GM21737 (cell line): ENCODE measurements at regions not wholly inside any gene's neighbourhood (a gene's known extent, or its start where the extent isn't known, plus 50 kb on each side); places are given as distances from the start of the nearest gene placed in this dataset.

Source experiments
- ATAC-seq: cut with Tn5 transposase; IDR thresholded peaks from one replicate; pipeline ENCODE4 v1.9.1; 2021; ENCODE audit warnings: mild to moderate bottlenecking, moderate library complexity; ENCODE audit not compliant: unreplicated experiment

GRCh38 chr4:108370291-108371141, 201.8 kb upstream of the LEF1 start:
- ATAC-seq = no peak

- ATAC-seq = no peak
Observed at GRCh38 chr4:108369035-108369655, 200.4 kb upstream of the LEF1 start.

GRCh38 chr4:108367751-108368150, 199.0 kb upstream of the LEF1 start:
- no peak for ATAC-seq

DNA sequence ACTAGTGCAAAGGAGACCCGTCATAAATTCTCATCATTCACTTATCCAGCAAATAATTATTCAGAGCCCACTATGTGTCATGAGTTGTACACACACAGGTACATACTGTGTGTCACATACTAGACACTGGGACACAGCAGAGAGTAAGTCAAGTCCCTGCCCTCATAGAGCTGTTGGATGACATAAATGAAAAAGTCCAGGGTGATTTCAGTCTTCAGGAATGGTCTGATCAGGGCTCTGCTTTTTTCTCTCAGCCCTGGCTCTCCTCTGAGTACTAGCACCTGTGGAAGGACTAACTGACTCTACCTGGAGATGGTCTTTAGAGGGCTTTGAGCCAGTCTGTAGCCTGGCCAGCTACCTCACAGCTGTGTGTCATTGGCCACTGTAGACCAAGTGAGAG, 198.0 kb upstream of the LEF1 start:
- no peak for ATAC-seq

GRCh38 chr4:108365551-108365950, 196.8 kb upstream of the LEF1 start:
- ATAC-seq = no peak

DNA sequence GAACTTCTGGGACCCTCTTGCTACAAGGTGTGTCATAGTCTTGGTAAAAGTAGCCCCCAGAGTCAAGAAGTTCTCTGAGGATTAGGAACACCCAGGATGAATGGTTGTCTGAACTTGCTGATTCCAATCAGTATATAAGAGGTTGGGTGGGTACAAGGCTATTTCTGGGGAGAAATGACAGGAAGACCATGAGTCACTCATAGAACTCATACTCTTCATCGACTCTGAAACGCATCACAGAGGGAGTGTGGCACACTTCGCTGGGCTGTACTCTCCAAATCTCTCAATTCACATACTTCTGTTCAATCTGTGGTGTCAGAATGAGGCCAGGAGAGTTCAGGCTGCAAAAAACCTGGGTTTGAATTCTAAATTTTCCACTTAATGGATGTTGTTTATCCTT, 193.2 kb upstream of the LEF1 start:
- ATAC-seq = no peak

DNA sequence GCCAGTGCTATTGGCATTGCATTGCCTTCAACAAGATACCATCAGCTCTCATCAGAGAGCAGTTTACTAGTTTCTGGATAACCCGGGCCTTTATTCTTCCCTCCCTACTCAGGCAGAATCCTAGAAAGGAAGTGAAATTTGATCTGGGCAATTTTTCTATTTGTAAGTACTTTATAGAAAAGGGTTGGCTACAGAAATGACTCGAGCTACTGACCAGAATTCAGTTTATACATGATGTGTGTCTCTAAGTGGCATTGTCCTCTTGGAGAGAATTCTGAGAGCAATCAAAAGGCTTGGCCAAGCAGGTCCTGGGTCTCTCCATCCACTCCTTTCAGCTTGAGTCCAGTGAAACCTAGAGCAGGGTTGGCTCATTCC, 192.7 kb upstream of the LEF1 start:
- ATAC-seq = no peak

GRCh38 chr4:108360754-108361445, 192.2 kb upstream of the LEF1 start:
- no peak for ATAC-seq

DNA sequence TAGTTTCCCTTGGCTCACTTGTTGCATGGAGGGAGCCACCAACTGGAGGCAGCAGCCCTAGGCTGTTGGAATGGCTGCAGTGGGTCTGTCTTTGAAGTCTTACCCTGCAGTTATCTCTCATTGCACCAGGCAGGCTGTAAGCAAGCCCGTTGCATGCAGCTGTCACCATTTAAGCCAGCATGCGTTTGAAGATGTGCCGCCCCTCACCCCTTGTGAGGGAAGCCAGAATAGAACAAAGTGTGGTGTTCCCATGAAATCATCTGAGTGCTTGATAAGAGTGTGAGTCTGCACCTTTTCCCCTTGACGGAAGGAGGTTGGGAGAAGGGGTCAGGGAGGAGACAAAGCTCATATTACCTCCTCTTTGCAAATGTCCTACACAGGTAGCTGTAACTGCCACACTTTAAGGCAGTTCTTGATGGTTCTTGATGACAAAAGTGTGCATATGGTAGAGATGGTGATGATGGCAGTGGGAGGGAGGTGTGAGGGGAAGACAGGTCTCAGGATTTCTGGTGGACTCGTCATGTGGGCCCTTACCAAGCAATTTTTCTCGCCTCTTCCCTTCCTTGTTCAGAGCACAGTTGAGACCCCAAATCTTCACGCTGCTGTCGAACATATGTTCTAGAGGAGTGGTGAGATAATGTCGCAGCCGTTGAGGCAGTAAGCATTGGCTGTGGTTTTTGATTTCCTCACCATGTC, 191.4 kb upstream of the LEF1 start:
- ATAC-seq = no peak

DNA sequence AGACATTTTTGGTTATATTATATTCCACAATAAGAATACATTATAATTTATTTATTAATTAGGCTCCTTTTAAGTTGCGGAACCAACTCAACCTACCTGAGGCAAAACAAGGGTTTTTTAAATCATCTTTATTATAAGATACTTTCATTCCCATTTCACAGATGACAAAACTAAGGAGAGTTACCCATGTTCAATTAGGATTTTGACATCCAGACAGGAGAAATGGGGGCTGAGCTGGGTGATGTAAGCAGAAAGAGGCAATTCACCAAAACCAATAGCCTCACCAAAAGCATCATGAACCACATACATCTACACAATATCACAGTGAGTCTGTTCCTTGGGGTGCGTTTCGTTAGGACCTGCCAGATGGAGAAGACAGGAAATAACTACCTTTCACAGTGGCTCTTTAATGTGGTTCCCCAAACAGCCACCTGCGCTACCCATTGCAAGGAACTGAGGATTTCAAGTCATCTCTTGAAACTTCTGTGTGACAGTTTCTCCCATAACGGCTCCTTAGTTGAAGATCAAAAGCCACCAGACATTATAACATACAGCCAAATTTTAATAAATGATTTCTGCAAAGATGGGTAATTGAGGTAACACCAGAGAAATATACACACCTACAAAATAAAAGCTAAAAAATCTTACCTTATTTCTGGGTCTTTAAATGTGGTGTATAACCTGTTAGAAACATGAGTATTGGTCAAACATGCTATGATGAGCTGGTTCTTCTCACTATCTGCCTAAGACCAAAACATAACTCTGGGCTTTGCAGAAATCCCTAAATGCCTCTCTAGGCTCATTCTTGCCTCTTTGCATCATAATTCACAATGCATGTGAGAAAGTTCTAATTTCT, 190.6 kb upstream of the LEF1 start:
- ATAC-seq = no peak

DNA sequence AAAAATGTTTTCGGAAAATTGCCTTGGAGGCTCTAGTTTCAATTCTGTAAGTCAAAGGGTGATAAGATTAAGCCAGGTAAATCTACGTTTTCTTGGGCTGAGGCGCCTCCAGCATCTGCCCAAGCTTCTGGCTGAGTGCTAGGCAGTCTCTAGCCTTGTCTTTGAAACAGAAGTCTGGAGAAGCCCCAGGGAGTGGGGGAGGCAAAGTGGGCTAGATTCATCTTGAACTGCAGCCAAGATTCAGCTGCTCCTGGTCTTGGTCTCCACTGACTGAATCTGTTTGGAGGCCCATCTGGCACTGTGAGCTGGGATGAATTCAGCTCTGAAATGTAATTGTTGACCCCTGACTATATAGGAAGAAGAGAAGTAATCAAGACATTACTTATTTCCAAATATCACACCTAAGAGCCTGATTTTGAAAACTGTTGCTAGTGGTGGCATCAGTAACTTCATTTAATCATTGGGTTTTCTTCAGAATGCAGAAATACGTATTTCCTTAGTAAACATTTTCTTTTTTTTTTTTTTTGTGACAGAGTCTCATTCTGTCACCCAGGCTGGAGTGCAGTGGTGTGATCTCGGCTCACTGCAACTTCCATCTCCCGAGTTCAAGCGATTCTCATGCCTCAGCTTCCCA, 187.3 kb upstream of the LEF1 start:
- ATAC-seq = no peak

DNA sequence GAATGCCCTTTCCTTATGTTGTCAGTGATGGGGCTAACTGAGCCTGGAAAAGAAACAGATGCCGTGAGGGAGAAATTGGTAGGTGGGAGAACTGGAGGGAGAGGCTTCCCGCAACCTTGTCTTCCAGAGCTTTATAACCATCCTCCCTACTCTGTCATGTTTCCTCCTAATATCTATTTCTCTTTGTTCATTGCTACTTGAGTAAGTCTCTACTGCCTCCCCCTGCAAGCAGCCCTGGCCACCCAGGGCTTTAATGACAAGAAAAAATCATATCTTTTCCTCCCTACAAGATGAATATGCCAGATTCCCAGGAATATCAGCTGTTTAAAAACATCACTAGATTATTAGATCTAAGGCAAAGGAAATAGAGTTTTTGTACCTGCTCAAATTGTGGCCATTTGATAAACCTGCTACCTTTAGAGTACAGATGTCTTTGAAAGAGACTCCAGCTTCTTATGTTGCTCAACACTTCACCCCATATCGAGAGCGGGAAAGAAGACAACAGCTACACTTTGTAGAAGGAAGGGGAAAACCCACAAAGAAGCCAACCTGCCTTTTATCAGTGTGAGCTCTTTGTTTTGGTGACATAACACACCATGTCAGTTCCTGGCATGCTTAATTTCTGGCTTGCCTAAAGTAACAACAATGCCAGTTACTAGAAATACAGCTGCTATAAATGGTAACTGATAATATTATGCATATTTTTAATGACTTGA, 186.6 kb upstream of the LEF1 start:
- ATAC-seq = no peak

DNA sequence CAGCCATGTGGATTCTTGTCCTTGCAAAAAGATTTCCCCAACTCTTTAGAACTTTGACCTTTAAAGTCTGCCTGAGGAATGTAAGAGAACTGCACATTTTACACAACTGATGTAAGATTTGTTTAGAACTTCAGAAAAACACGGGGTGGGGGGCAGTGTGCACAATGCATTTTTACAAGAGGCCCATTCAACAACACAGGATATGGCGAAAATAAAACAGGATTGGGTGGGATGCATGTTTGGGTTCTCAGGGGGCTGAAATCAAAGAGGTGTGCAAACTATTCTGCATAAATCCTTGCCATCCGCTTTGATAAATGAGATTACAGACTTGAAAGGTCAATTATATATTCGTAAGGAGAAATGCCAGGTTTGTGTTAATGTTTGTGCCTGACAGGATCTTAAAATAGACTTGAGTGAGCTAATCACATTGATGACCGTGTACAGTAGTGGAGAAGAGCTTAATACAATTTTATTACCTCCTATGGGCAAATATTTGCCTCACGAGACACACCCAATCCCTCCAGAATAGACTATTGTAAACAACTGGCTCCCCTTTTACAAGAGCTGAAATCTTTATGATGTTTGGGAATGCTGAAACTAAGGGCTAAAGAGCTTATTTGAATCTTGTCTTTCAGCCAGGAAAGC, 184.1 kb upstream of the LEF1 start:
- no peak for ATAC-seq

- ATAC-seq = no peak
Observed at GRCh38 chr4:108351791-108352190, 183.1 kb upstream of the LEF1 start.

GRCh38 chr4:108350332-108350731, 181.6 kb upstream of the LEF1 start:
- ATAC-seq = no peak

- ATAC-seq = no peak
Observed at GRCh38 chr4:108346818-108347210, 178.1 kb upstream of the LEF1 start.

DNA sequence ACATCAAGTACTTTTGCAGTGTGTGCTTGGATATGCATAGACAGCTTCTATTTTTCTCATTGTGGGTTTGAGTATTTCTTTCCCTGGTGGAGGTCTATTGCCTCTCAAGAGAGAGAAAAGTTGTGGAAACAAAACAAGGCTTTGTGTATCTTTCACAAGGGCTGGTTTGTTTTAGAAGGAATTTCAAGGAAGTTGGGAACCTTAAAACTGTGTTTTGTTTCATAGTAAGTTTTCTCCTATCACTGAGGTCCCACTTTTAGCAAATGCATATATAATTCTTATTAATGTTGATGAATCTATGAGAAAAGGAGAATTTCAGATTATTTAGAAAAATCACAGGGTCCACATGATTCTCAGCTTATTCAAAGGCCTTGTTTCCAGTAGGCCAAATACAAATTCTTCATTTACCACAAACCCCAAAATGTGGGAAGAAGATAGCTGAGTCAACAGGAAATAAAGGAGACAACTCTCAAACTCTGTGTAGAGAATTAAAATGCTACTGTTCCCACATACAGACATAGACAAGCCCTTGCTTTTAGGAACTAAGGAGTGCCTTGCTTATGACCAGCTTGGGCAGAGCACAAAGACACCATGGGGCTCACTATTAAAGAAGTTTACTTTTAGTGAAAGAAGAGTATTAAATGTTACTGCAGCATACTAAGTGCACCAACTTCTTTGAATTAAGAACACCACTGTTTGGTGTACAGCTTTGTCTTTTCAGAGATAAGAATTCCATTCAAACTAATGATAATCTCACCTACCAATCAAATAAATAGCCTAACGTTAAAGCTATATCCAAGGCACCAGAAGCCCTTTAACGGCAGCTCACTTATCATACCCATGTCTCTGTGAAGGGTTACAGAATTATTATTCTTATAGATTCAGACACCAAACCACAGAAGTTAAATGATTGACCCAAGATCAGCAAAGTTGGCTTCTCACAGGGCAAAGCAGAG, 177.4 kb upstream of the LEF1 start:
- ATAC-seq = no peak
